GM23248 (cell line): ENCODE measurements at regions not wholly inside any gene's neighbourhood (a gene's known extent, or its start where the extent isn't known, plus 50 kb on each side); places are given as distances from the start of the nearest gene placed in this dataset.

Source experiments
- EZH2 ChIP-seq: fragments of 200-600 bp; sonication (generic); IDR thresholded peaks from 2 replicates; pipeline ENCODE4 v1.6.1; 2018; ENCODE audit warnings: antibody characterized with exemption, mild to moderate bottlenecking; ENCODE audit not compliant: insufficient read depth, poor library complexity, severe bottlenecking
- EZH2phosphoT487 ChIP-seq: fragments of 200-600 bp; sonication (generic); IDR thresholded peaks from 2 replicates; pipeline ENCODE4 v1.6.1; 2018; ENCODE audit warnings: antibody characterized with exemption, moderate library complexity, mild to moderate bottlenecking, low read depth; ENCODE audit not compliant: insufficient read depth

- no peak for TF ChIP-seq EZH2
- TF ChIP-seq EZH2phosphoT487, result no peak
These were observed 214.9 kb upstream of the DAB2 start for GRCh38 chr5:39639618-39640089.
